Liver (tissue), 8 donors: ENCODE measurements at regions not wholly inside any gene's neighbourhood (a gene's known extent, or its start where the extent isn't known, plus 50 kb on each side); places are given as distances from the start of the nearest gene placed in this dataset.

ENCODE experiments used
- DNase-seq: peaks from one replicate; pipeline ENCODE4 v3.0.0-alpha.2; 2017; ENCODE audit warnings: low spot score
- H3K27ac ChIP-seq, 2 donors: one replicate each; pipeline ENCODE4 v1.7.0; 2013; ENCODE audit warnings: inconsistent platforms in 2 of 2, low read length in 2 of 2, control low read depth in 1 of 2, low read depth in 1 of 2, mild to moderate bottlenecking in 1 of 2
- H3K27me3 ChIP-seq, 4 donors: one replicate each; pipeline versions ENCODE4 v1.6.1 to v1.7.0; 2013; ENCODE audit warnings: low read length in 3 of 4, inconsistent platforms in 1 of 4, mild to moderate bottlenecking in 1 of 4, moderate library complexity in 1 of 4; ENCODE audit not compliant: control insufficient read depth in 4 of 4, insufficient read depth in 4 of 4
- H3K36me3 ChIP-seq, 4 donors: one replicate each; pipeline versions ENCODE4 v1.6.1 to v1.7.0; 2013; ENCODE audit warnings: low read length in 3 of 4, mild to moderate bottlenecking in 3 of 4, low read depth in 1 of 4, moderate library complexity in 1 of 4; ENCODE audit not compliant: control insufficient read depth in 4 of 4, insufficient read depth in 3 of 4
- H3K4me1 ChIP-seq, 4 donors: one replicate each; pipeline versions ENCODE4 v1.6.1 to v1.7.0; 2013; ENCODE audit warnings: low read length in 3 of 4, mild to moderate bottlenecking in 3 of 4, moderate library complexity in 1 of 4; ENCODE audit not compliant: control insufficient read depth in 4 of 4, insufficient read depth in 4 of 4
- H3K4me3 ChIP-seq, 3 donors: one replicate each; pipeline versions ENCODE4 v1.6.1 to v1.7.0; 2013; ENCODE audit warnings: low read length in 3 of 3, control low read depth in 1 of 3, low read depth in 1 of 3, mild to moderate bottlenecking in 1 of 3
- H3K9ac ChIP-seq, 2 donors: one replicate each; pipeline ENCODE4 v1.7.0; 2013; ENCODE audit warnings: low read length in 2 of 2, mild to moderate bottlenecking in 2 of 2, moderate library complexity in 2 of 2, control low read depth in 1 of 2, low read depth in 1 of 2
- H3K9me3 ChIP-seq, 4 donors: one replicate each; pipeline versions ENCODE4 v1.6.1 to v1.7.0; 2013; ENCODE audit warnings: low read length in 3 of 4; ENCODE audit not compliant: control insufficient read depth in 4 of 4
- ATF3 ChIP-seq: IDR thresholded peaks from 2 replicates; pipeline ENCODE4 v1.6.1; 2016; ENCODE audit warnings: antibody characterized with exemption
- EGR1 ChIP-seq, 2 donors: IDR thresholded peaks; 2 replicates each; pipeline ENCODE4 v1.6.1; 2016 to 2018; ENCODE audit warnings: antibody characterized with exemption in 2 of 2, low read depth in 2 of 2
- FOXA2 ChIP-seq: IDR thresholded peaks from 2 replicates; pipeline ENCODE4 v1.6.1; 2016; ENCODE audit warnings: antibody characterized with exemption
- GABPA ChIP-seq, 2 donors: IDR thresholded peaks in 1 of 2; conservative IDR thresholded peaks in 1 of 2; 2 replicates each; pipeline ENCODE4 v1.6.1; 2016; ENCODE audit warnings: antibody characterized with exemption in 2 of 2, mild to moderate bottlenecking in 1 of 2, moderate library complexity in 1 of 2
- HNF4A ChIP-seq, 2 donors: conservative IDR thresholded peaks; 2 replicates each; pipeline ENCODE4 v1.6.1; 2016; ENCODE audit warnings: antibody characterized with exemption in 2 of 2, mild to moderate bottlenecking in 2 of 2
- HNF4G ChIP-seq: IDR thresholded peaks from 2 replicates; pipeline ENCODE4 v1.6.1; 2016; ENCODE audit warnings: antibody characterized with exemption
- JUND ChIP-seq, 2 donors: IDR thresholded peaks; 2 replicates each; pipeline ENCODE4 v1.6.1; 2016; ENCODE audit warnings: antibody characterized with exemption in 2 of 2
- NR2F2 ChIP-seq: IDR thresholded peaks from 2 replicates; pipeline ENCODE4 v1.6.1; 2016; ENCODE audit warnings: antibody characterized with exemption
- RAD21 ChIP-seq, 2 donors: IDR thresholded peaks; 2 replicates each; pipeline ENCODE4 v1.6.1; 2016; ENCODE audit warnings: antibody characterized with exemption in 2 of 2, mild to moderate bottlenecking in 2 of 2
- SP1 ChIP-seq: IDR thresholded peaks from 2 replicates; pipeline ENCODE4 v1.6.1; 2018; ENCODE audit warnings: antibody characterized with exemption, mild to moderate bottlenecking
- TAF1 ChIP-seq: conservative IDR thresholded peaks from 2 replicates; pipeline ENCODE4 v1.6.1; 2016; ENCODE audit warnings: antibody characterized with exemption, mild to moderate bottlenecking
- YY1 ChIP-seq: IDR thresholded peaks from 2 replicates; pipeline ENCODE4 v1.6.1; 2016; ENCODE audit warnings: antibody characterized with exemption, mild to moderate bottlenecking
- WGBS: extraction: QIAGEN DNeasy Blood & Tissue Kit; methylation state at CpG from one replicate; pipeline ENCODE4 v1.1.7; 2013; 5-methylcytosine and 5-hydroxymethylcytosine counted together
- TF ChIP-seq, protein P1 (sequence below): IDR thresholded peaks from 2 replicates; pipeline ENCODE4 v1.6.1; 2016; ENCODE audit warnings: antibody characterized with exemption
- TF ChIP-seq, protein P2 (sequence below): fragments of 150-350 bp; IDR thresholded peaks from 2 replicates; pipeline ENCODE4 v1.5.1; 2017; ENCODE audit warnings: improper control_type of control experiment, low read depth, low read length; ENCODE audit not compliant: missing input control
- TF ChIP-seq, protein P3 (sequence below): IDR thresholded peaks from 2 replicates; pipeline ENCODE4 v1.6.1; 2016; ENCODE audit warnings: antibody characterized with exemption, mild to moderate bottlenecking
- donor health status: healthy.
- donor health status: healthy.
- donor health status: healthy.
- donor health status: healthy.
- donor health status: healthy.

DNA sequence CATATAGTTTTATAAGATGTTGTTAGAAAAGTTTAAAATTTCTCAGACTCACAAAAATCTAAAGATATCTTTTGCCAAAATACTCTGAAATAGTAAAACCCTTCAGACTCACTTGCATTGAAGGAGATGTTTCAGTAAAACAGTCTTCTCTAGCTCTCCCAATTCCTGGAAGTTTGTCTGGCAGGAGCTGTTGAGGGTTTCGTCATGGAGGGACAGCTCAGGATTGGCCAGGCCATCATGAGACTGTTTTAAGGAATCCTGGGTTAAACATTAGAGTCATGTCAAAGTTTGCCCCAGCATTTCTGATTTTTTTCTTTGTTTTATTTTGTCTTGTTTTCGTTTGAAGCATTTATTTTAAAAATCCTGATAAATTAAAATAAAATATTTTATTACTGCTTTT lies 293.8 kb upstream of the PBX1 start:
- no peak for TF ChIP-seq HNF4G
- TF ChIP-seq EGR1 (IDR thresholded peaks at IDR 0.05; ENCODE audit: low read depth in 2 of 2): no peak
- TF ChIP-seq ATF3: no peak
- TF ChIP-seq, protein P1, sequence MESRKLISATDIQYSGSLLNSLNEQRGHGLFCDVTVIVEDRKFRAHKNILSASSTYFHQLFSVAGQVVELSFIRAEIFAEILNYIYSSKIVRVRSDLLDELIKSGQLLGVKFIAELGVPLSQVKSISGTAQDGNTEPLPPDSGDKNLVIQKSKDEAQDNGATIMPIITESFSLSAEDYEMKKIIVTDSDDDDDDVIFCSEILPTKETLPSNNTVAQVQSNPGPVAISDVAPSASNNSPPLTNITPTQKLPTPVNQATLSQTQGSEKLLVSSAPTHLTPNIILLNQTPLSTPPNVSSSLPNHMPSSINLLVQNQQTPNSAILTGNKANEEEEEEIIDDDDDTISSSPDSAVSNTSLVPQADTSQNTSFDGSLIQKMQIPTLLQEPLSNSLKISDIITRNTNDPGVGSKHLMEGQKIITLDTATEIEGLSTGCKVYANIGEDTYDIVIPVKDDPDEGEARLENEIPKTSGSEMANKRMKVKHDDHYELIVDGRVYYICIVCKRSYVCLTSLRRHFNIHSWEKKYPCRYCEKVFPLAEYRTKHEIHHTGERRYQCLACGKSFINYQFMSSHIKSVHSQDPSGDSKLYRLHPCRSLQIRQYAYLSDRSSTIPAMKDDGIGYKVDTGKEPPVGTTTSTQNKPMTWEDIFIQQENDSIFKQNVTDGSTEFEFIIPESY: no peak
- no peak for TF ChIP-seq NR2F2
- TF ChIP-seq JUND (IDR thresholded peaks at IDR 0.05): no peak
- no peak for TF ChIP-seq GABPA (IDR thresholded peaks at IDR 0.05 in 1 of 2, conservative IDR thresholded peaks at IDR 0.05 in 1 of 2)
- TF ChIP-seq, protein P2, sequence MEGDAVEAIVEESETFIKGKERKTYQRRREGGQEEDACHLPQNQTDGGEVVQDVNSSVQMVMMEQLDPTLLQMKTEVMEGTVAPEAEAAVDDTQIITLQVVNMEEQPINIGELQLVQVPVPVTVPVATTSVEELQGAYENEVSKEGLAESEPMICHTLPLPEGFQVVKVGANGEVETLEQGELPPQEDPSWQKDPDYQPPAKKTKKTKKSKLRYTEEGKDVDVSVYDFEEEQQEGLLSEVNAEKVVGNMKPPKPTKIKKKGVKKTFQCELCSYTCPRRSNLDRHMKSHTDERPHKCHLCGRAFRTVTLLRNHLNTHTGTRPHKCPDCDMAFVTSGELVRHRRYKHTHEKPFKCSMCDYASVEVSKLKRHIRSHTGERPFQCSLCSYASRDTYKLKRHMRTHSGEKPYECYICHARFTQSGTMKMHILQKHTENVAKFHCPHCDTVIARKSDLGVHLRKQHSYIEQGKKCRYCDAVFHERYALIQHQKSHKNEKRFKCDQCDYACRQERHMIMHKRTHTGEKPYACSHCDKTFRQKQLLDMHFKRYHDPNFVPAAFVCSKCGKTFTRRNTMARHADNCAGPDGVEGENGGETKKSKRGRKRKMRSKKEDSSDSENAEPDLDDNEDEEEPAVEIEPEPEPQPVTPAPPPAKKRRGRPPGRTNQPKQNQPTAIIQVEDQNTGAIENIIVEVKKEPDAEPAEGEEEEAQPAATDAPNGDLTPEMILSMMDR: no peak
- no peak for TF ChIP-seq TAF1
- no peak for TF ChIP-seq FOXA2
- TF ChIP-seq SP1: no peak
- TF ChIP-seq HNF4A (conservative IDR thresholded peaks at IDR 0.05): no peak
- TF ChIP-seq YY1: no peak
- TF ChIP-seq RAD21 (IDR thresholded peaks at IDR 0.05): no peak
- Histone ChIP-seq H3K27me3 (no peaks in the 10 kb centered on the region), H3K9me3 (no peaks in the 10 kb centered on the region), H3K9ac (no peak overlapping the region), H3K4me3 (no peak overlapping the region), H3K36me3 (no peaks in the 10 kb centered on the region), H3K4me1 (no peaks in the 10 kb centered on the region), H3K27ac (no peak overlapping the region)
- 40% methylated on average over 2 of the region's 2 CpGs for WGBS
- DNase-seq: no peak

DNA sequence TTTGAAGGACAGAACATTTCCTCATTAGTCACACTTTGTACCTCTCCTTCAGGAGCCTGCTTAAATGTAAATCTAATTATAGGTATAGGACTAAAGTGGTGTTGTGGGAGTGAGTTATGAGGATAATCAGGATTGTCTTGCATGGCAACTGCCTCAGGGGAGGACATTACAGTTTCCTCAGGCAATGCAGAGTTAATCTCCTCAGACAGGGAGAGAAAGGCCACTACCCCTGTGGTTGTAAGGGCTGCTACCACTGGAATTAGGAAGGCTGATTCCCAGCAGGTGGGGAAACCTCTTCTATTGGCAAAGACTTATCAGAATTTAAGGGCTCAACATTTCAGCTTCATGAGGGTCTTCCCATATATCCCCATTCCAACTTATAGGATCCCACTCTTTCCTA lies 286.8 kb upstream of the PBX1 start:
- Histone ChIP-seq H3K36me3 (no peaks in the 10 kb centered on the region), H3K27ac (no peak overlapping the region), H3K27me3 (no peaks in the 10 kb centered on the region), H3K9ac (no peak overlapping the region), H3K4me1 (no peaks in the 10 kb centered on the region), H3K9me3 (no peaks in the 10 kb centered on the region), H3K4me3 (no peak overlapping the region)
- DNase-seq: no peak
- TF ChIP-seq, protein P3, sequence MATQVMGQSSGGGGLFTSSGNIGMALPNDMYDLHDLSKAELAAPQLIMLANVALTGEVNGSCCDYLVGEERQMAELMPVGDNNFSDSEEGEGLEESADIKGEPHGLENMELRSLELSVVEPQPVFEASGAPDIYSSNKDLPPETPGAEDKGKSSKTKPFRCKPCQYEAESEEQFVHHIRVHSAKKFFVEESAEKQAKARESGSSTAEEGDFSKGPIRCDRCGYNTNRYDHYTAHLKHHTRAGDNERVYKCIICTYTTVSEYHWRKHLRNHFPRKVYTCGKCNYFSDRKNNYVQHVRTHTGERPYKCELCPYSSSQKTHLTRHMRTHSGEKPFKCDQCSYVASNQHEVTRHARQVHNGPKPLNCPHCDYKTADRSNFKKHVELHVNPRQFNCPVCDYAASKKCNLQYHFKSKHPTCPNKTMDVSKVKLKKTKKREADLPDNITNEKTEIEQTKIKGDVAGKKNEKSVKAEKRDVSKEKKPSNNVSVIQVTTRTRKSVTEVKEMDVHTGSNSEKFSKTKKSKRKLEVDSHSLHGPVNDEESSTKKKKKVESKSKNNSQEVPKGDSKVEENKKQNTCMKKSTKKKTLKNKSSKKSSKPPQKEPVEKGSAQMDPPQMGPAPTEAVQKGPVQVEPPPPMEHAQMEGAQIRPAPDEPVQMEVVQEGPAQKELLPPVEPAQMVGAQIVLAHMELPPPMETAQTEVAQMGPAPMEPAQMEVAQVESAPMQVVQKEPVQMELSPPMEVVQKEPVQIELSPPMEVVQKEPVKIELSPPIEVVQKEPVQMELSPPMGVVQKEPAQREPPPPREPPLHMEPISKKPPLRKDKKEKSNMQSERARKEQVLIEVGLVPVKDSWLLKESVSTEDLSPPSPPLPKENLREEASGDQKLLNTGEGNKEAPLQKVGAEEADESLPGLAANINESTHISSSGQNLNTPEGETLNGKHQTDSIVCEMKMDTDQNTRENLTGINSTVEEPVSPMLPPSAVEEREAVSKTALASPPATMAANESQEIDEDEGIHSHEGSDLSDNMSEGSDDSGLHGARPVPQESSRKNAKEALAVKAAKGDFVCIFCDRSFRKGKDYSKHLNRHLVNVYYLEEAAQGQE: no peak
